Colonic mucosa (tissue), 4 donors: ENCODE measurements at regions not wholly inside any gene's neighbourhood (a gene's known extent, or its start where the extent isn't known, plus 50 kb on each side); places are given as distances from the start of the nearest gene placed in this dataset.
A peak's percentile ranks its signal among the peaks of the same experiment; 100 is the strongest.

Experiments used
- DNase-seq: peaks from one replicate; pipeline ENCODE4 v3.0.0-alpha.2; 2020
- H3K27ac ChIP-seq: fragments of 200-600 bp; one replicate; pipeline ENCODE4 v1.8.0; 2021
- H3K27me3 ChIP-seq: fragments of 200-600 bp; one replicate; pipeline ENCODE4 v1.8.0; 2021
- H3K36me3 ChIP-seq: fragments of 200-600 bp; one replicate; pipeline ENCODE4 v1.8.0; 2021
- H3K4me1 ChIP-seq: fragments of 200-600 bp; one replicate; pipeline ENCODE4 v1.8.0; 2021; ENCODE audit warnings: mild to moderate bottlenecking
- H3K4me3 ChIP-seq: fragments of 200-600 bp; one replicate; pipeline ENCODE4 v1.8.0; 2021
- H3K9ac ChIP-seq, 2 donors: one replicate each; pipeline ENCODE4 v1.7.0; 2013; ENCODE audit warnings: control low read depth in 2 of 2, low read depth in 2 of 2, low read length in 2 of 2
- H3K9me3 ChIP-seq: fragments of 200-600 bp; one replicate; pipeline ENCODE4 v1.8.0; 2021
- intact Hi-C: fragments of 100-400 bp; cut with DNase I; formaldehyde crosslinking; loops from one replicate; pipeline ENCODE4 v1.14.1; 2022
- TF ChIP-seq, protein P1 (sequence below): fragments of 200-600 bp; IDR thresholded peaks from one replicate; pipeline ENCODE4 v1.8.0; 2022; ENCODE audit warnings: antibody characterized with exemption, mild to moderate bottlenecking
- donor health status: healthy.
- donor health status: DM: no; HTN: no; CAD: no.
- donor health status: DM: no; HTN: no; CAD: no.

DNA sequence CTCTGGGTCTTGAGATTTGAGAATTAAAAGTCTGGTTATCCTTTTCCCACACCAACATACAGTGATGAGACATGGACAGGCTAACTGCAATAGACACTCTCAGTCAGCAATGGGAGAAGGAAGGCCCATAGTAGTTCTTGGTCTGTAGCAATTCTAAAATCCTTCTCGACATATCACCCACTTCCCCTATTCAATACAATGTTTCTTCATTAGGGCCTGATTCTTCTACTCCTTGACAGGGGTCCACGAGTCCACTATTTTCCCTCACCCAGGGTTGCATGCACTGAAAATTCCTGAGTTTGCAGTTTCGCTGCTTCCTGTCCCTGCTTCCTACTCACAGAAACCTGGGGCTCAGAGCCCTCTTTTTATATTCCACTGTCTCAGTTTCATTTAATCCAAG, 402.8 kb downstream of the MAT2B start:
- Histone ChIP-seq H3K36me3 (no peaks in the 10 kb centered on the region), H3K9me3 (no peaks in the 10 kb centered on the region), H3K4me3 (no peak overlapping the region), H3K27ac (no peak overlapping the region), H3K27me3 (no peaks in the 10 kb centered on the region), H3K4me1 (no peaks in the 10 kb centered on the region), H3K9ac (no peak overlapping the region)
- intact Hi-C loops, result no loop called here
- TF ChIP-seq, protein P1, sequence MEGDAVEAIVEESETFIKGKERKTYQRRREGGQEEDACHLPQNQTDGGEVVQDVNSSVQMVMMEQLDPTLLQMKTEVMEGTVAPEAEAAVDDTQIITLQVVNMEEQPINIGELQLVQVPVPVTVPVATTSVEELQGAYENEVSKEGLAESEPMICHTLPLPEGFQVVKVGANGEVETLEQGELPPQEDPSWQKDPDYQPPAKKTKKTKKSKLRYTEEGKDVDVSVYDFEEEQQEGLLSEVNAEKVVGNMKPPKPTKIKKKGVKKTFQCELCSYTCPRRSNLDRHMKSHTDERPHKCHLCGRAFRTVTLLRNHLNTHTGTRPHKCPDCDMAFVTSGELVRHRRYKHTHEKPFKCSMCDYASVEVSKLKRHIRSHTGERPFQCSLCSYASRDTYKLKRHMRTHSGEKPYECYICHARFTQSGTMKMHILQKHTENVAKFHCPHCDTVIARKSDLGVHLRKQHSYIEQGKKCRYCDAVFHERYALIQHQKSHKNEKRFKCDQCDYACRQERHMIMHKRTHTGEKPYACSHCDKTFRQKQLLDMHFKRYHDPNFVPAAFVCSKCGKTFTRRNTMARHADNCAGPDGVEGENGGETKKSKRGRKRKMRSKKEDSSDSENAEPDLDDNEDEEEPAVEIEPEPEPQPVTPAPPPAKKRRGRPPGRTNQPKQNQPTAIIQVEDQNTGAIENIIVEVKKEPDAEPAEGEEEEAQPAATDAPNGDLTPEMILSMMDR, result no peak
- DNase-seq, result no peak

DNA sequence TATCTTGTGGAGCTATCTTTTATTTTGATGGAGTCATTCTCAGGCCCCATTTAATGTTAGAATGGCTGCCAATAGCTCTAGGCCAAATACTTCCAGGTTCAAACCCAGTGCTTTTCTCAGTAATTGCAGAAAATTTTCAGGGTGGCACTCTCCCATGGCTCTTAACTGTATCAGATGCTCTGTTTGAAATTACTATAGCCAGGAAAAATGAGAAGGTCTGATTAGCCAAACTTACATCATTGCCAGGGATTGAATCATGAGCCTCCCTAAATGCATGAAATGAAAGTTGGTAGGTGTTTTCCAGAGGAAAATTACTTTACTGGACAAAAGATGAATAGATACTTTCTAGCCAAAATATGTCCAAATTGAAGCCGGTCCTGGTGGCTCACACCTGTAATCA, 404.8 kb downstream of the MAT2B start:
- no peak for DNase-seq
- H3K9me3 ChIP-seq, result no peaks in the 10 kb centered on the region
- H3K4me1 ChIP-seq, result no peaks in the 10 kb centered on the region
- TF ChIP-seq, protein P1, result no peak
- no peak overlapping the region for H3K27ac ChIP-seq
- no peaks in the 10 kb centered on the region for H3K27me3 ChIP-seq
- H3K9ac ChIP-seq, result no peak overlapping the region
- intact Hi-C loops, result no loop called here
- H3K36me3 ChIP-seq, result no peaks in the 10 kb centered on the region
- H3K4me3 ChIP-seq, result no peak overlapping the region

DNA sequence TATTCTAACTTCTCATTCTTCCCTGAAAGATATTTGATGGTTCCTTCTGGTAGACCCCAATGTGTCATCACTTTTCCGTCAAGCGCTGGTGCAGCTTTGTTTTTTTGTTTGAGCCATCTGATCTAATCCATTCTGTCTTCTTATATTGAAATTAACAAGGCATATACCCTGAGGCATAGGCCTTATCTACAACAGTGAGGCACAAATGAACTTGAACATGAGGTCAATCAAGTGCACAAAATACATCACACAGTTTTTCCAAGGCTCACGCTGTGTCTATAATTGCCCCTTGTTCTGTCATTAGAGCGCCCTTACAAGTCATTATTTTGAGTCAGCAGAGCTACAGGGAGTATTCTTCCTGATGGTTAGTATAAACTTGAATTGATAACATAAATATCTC, 406.6 kb downstream of the MAT2B start:
- Histone ChIP-seq H3K4me1 (no peaks in the 10 kb centered on the region), H3K27ac (no peak overlapping the region), H3K36me3 (no peaks in the 10 kb centered on the region), H3K4me3 (no peak overlapping the region), H3K9ac (no peak overlapping the region), H3K27me3 (no peaks in the 10 kb centered on the region), H3K9me3 (no peaks in the 10 kb centered on the region)
- intact Hi-C loops, result no loop called here
- TF ChIP-seq, protein P1, result no peak
- DNase-seq, result no peak

DNA sequence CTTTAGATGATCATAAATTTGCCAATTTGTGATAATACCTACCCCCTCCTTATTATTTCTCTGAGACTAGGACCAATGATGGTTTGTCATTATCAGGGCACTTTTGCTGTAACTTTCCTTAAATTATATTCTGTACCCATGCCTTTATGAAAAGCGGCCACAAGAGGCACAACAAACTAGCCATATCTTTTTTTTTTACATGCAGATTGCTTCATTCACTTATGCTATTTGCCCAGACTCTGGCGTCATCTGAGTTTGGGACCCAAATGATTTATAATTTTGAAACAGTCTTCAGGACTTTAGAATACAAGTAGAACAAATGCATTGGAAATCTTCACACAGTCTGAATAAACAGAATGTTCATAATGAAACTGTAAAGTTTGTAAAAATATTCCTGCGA, 408.1 kb downstream of the MAT2B start:
- H3K27ac ChIP-seq, result no peak overlapping the region
- no peak overlapping the region for H3K9ac ChIP-seq
- H3K4me3 ChIP-seq, result no peak overlapping the region
- no peak for DNase-seq
- no peaks in the 10 kb centered on the region for H3K36me3 ChIP-seq
- intact Hi-C loops, result no loop called here
- H3K4me1 ChIP-seq, result no peaks in the 10 kb centered on the region
- TF ChIP-seq, protein P1, result no peak
- no peaks in the 10 kb centered on the region for H3K9me3 ChIP-seq
- H3K27me3 ChIP-seq, result no peaks in the 10 kb centered on the region

DNA sequence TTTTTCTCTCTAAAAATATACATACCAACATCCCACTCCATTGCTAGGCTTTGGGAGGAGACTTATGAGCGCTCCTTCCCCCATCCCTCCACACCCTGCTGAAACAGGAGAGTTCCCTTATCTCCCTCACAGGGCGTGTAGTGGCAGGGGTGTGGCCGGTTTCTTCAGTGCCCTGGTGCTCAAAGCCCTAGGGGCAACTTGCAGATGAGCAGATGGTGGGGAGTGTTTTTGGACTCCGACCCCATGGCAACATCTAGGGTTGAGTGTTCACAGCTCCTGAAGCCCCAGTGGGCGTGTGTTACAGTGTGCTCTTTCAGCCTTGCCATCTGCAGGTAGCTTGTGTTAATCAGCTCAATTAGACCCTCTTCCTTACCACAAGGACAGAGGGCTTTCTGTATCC, 409.5 kb downstream of the MAT2B start:
- intact Hi-C loops, result no loop called here
- Histone ChIP-seq H3K36me3 (no peaks in the 10 kb centered on the region), H3K4me1 (no peaks in the 10 kb centered on the region), H3K27me3 (no peaks in the 10 kb centered on the region), H3K4me3 (no peak overlapping the region), H3K9me3 (no peaks in the 10 kb centered on the region), H3K9ac (no peak overlapping the region), H3K27ac (peak overlapping the region; percentile 54)
- TF ChIP-seq, protein P1, result no peak
- peak; percentile 74 for DNase-seq

DNA sequence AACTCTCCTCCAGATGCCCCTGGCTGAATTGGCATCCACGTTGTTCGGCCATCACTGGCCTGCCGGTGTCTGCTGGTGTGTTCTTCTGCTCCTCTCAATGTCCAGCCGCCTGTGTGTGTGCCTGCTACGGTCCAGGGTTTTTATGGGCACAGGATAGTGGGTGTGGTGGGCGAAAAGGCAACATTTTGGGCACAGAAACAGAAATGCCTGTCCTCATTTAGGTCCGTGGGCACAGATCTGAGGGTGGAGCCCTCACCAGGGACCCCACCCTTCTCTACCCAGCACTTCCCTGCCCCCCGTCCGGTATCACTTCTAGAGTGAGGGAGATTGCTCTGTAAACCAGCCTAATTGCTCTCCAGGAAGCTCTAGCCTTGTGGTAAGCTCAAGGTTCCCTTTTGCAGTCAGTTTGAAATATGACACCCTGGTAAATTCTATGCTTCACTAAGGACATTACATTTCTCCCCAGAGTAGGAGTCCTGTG, 410.1 kb downstream of the MAT2B start:
- Histone ChIP-seq H3K9ac (peak overlapping the region in 1 of 2 donors; percentile 32), H3K4me1 (no peaks in the 10 kb centered on the region), H3K27me3 (no peaks in the 10 kb centered on the region), H3K36me3 (no peaks in the 10 kb centered on the region), H3K4me3 (no peak overlapping the region), H3K9me3 (no peaks in the 10 kb centered on the region), H3K27ac (peak overlapping the region; percentile 54)
- TF ChIP-seq, protein P1, result no peak
- peak; percentile 72 for DNase-seq
- intact Hi-C loops, result no loop called here
